Esophagus squamous epithelium (tissue), 5 donors: ENCODE measurements at regions not wholly inside any gene's neighbourhood (a gene's known extent, or its start where the extent isn't known, plus 50 kb on each side); places are given as distances from the start of the nearest gene placed in this dataset.

Experiments used
- DNase-seq: peaks from one replicate; lab custom pipeline; 2025; lab: John Stamatoyannopoulos, UW
- H3K27ac ChIP-seq, 4 donors: fragments of 200-600 bp; sonication (generic); one replicate each; pipeline ENCODE4 v1.5.1; 2016 to 2019; ENCODE audit warnings: mild to moderate bottlenecking in 1 of 4
- H3K27me3 ChIP-seq, 4 donors: fragments of 200-600 bp; sonication (generic); 1 replicate in 3 of 4; 2 replicates in 1 of 4; pipeline versions ENCODE4 v1.5.1 to v1.6.0; 2017 to 2021; ENCODE audit warnings: antibody characterized with exemption in 1 of 4
- H3K36me3 ChIP-seq, 3 donors: fragments of 200-600 bp; sonication (generic); one replicate each; pipeline ENCODE4 v1.5.1; 2016 to 2019
- H3K4me1 ChIP-seq, 3 donors: fragments of 200-600 bp; sonication (generic); one replicate each; pipeline ENCODE4 v1.5.1; 2017 to 2019
- H3K4me3 ChIP-seq, 4 donors: fragments of 200-600 bp; sonication (generic); 1 replicate in 3 of 4; 2 replicates in 1 of 4; pipeline ENCODE4 v1.5.1; 2016 to 2019; ENCODE audit warnings: mild to moderate bottlenecking in 2 of 4, moderate library complexity in 1 of 4
- H3K9me3 ChIP-seq, 3 donors: fragments of 200-600 bp; sonication (generic); one replicate each; pipeline ENCODE4 v1.5.1; 2016 to 2019
- CTCF ChIP-seq, 6 experiments: fragments of 450-650 bp in 4 of 6; fragments of 200-600 bp in 2 of 6; sonication (generic) in 2 of 6; IDR thresholded peaks; one replicate each; pipeline ENCODE4 v1.5.1; 2016 to 2019; ENCODE audit warnings: antibody characterized with exemption in 6 of 6, mild to moderate bottlenecking in 4 of 6, moderate library complexity in 4 of 6
- POLR2A ChIP-seq, 4 donors: fragments of 450-650 bp; IDR thresholded peaks; one replicate each; pipeline ENCODE4 v1.6.1; 2017; ENCODE audit warnings: antibody characterized with exemption in 4 of 4, mild to moderate bottlenecking in 4 of 4, moderate library complexity in 3 of 4
- WGBS, 2 donors: methylation state at CpG; one replicate each; pipeline ENCODE4 v1.1.5; 2018; 5-methylcytosine and 5-hydroxymethylcytosine counted together
- intact Hi-C: fragments of 100-400 bp; cut with DNase I; formaldehyde crosslinking; loops from one replicate; pipeline ENCODE4 v1.15.0; 2022
- donor health status: DM: yes; HTN: yes; CAD: no.

DNA sequence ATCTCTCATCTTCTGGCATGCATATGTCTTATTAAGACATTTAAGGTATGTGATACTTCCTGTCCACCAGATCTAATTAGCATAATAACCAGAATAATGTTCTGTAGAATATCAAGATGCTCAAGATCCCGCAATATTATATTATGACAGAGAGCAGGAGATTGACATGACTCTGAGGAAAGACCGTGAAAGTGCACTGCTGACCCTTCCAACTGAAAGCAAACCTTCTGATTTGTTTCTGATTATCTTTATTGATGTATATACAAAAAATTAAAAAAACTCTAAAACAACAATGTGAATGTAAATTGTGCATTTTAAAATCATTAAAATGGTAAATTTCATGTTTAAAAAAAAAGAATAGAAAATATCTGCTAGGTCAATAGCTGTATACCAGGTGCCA is 184.4 kb upstream of the TMEM45B start:
- 82 to 98% methylated on average over 2 of the region's 2 CpGs for WGBS, 2 donors
- Histone ChIP-seq H3K4me1 (peaks cover 0 to 21% (median 0%) of the 10 kb centered on the region in 3 donors), H3K4me3 (no peak overlapping the region), H3K27me3 (no peaks in the 10 kb centered on the region), H3K36me3 (no peaks in the 10 kb centered on the region), H3K9me3 (no peaks in the 10 kb centered on the region), H3K27ac (no peak overlapping the region)
- TF ChIP-seq POLR2A (IDR thresholded peaks at IDR 0.05) (no peak), CTCF (IDR thresholded peaks at IDR 0.05) (no peak)
- intact Hi-C loops: no loop called here
- DNase-seq: no peak

DNA sequence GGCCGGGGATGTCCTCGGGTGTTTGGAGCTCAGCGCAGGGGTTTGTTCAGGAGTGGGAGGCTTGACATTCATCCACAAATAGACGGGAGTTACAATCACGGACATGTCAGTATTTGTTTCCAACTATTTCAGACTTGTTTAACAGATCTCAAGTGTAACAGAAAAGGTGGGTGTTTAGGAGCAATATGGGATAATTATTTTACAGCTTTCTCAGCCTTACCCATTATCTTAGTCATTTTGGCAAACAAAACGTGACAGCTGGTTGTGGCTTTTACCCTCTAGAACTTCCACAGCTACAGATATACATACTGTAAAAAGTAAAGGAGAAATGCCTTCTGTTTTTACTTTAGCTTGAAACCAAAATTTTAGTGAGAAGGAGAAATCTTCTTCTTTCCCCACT is 178.7 kb upstream of the TMEM45B start:
- no peak overlapping the region for H3K4me3 ChIP-seq
- 38 to 44% methylated on average over 6 of the region's 6 CpGs for WGBS, 2 donors
- peak overlapping the region; percentile 66 to 89 (median 78) for H3K27ac ChIP-seq
- DNase-seq: no peak
- no peaks in the 10 kb centered on the region for H3K9me3 ChIP-seq
- H3K36me3 ChIP-seq: no peaks in the 10 kb centered on the region
- H3K27me3 ChIP-seq: no peaks in the 10 kb centered on the region
- intact Hi-C loops: no loop called here
- H3K4me1 ChIP-seq: peaks cover 0 to 67% (median 14%) of the 10 kb centered on the region in 3 donors
- no peak for TF ChIP-seq CTCF (IDR thresholded peaks at IDR 0.05)
- TF ChIP-seq POLR2A (IDR thresholded peaks at IDR 0.05): no peak

DNA sequence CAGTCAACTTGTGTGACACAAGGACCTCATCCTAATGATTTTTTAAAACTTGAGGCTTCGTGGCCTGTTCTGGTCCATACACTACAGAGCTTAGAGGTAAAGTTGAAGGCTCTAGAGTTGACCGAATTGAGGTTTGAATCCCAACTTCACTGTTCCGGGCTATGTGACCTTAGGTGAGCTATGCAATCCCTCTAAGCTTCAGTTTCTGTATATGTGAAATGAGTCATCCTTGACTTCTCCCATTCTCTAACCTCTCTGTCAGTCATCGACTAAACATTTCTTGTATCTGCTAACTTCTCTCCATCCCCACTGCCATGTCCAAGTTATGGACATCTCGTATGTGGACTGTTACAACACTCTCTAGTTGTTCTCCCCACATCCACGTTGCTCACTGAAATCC is 178.2 kb upstream of the TMEM45B start:
- Histone ChIP-seq H3K27me3 (no peaks in the 10 kb centered on the region), H3K9me3 (no peaks in the 10 kb centered on the region), H3K4me1 (peaks cover 0 to 72% (median 14%) of the 10 kb centered on the region in 3 donors), H3K27ac (peak overlapping the region; percentile 66 to 89 (median 78)), H3K36me3 (no peaks in the 10 kb centered on the region), H3K4me3 (no peak overlapping the region)
- DNase-seq: no peak
- WGBS, 2 donors: 38 to 43% methylated on average over 6 of the region's 6 CpGs
- intact Hi-C loops: no loop called here
- TF ChIP-seq CTCF (IDR thresholded peaks at IDR 0.05) (no peak), POLR2A (IDR thresholded peaks at IDR 0.05) (no peak)

- H3K4me1 ChIP-seq: peaks cover 4 to 79% (median 14%) of the 10 kb centered on the region in 3 donors
- no peaks in the 10 kb centered on the region for H3K36me3 ChIP-seq
- 58 to 60% methylated on average over 5 of the region's 5 CpGs for WGBS, 2 donors
- H3K27ac ChIP-seq: peak overlapping the region; percentile 66 to 89 (median 78)
- no peaks in the 10 kb centered on the region for H3K9me3 ChIP-seq
- DNase-seq: no peak
- no peak for TF ChIP-seq CTCF (IDR thresholded peaks at IDR 0.05)
- no peak for TF ChIP-seq POLR2A (IDR thresholded peaks at IDR 0.05)
- intact Hi-C loops: no loop called here
- H3K27me3 ChIP-seq: no peaks in the 10 kb centered on the region
- H3K4me3 ChIP-seq: no peak overlapping the region
Measured at GRCh38 chr11:129637983-129638776, 177.5 kb upstream of the TMEM45B start.

DNA sequence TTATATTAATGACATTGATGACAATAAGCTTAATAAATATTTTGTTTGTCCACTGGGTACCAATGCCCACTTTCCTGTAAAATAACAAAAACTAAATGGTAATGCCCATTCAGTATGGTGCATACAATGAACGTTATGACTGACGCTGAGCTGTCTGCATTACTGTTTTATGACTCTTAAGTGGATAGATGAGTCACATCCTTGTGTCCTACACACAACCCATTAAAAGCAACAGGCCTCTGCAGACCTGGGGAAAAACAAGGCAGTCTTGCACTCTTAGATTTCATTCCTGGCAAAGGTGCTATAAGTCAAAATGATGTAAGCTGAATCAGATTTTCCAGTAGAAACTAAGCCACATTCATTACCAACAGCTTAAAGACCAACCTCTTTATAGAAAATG is 176.3 kb upstream of the TMEM45B start:
- TF ChIP-seq POLR2A (IDR thresholded peaks at IDR 0.05) (no peak), CTCF (IDR thresholded peaks at IDR 0.05) (no peak)
- Histone ChIP-seq H3K36me3 (no peaks in the 10 kb centered on the region), H3K9me3 (no peaks in the 10 kb centered on the region), H3K27ac (peak overlapping the region; percentile 73 to 90 (median 82)), H3K4me3 (no peak overlapping the region), H3K4me1 (peaks cover 4 to 84% (median 14%) of the 10 kb centered on the region in 3 donors), H3K27me3 (no peaks in the 10 kb centered on the region)
- WGBS, 2 donors: 26 to 41% methylated on average over 2 of the region's 2 CpGs
- intact Hi-C loops: no loop called here
- DNase-seq: no peak
